GM12878 (cell line): ENCODE measurements at regions not wholly inside any gene's neighbourhood (a gene's known extent, or its start where the extent isn't known, plus 50 kb on each side); places are given as distances from the start of the nearest gene placed in this dataset.

Source experiments
- ATAC-seq: fragments of 200-7000 bp; cut with Tn5 transposase; 3 replicates; pipeline ENCODE4 v1.9.1; 2020; ENCODE audit warnings: mild to moderate bottlenecking, moderate library complexity
- BruUV-seq: library from RNA; stranded (reverse); fragments of 400-500 nt; replicated peaks from 2 replicates; lab custom pipeline; 2021; lab: Mats Ljungman, UMichigan
- CTCF ChIA-PET: fragments of 300-600 bp; sonication (Branson Sonifier 250); formaldehyde crosslinking; extraction: SDS; loops from one replicate; lab custom pipeline; 2021; ENCODE audit warnings: inconsistent platforms; lab: Yijun Ruan, JAX
- POLR2A ChIA-PET: fragments of 350-600 bp; formaldehyde crosslinking; extraction: SDS; loops from one replicate; lab custom pipeline; 2021; ENCODE audit warnings: inconsistent platforms; lab: Charles Lee
- RAD21 ChIA-PET: fragments of 300-600 bp; sonication (Branson Sonifier 250); formaldehyde crosslinking; loops from one replicate; lab custom pipeline; 2023; ENCODE audit warnings: antibody characterized with exemption; ENCODE audit not compliant: unreplicated experiment; lab: Charles Lee
- SMC1A ChIA-PET: fragments of 300-600 bp; sonication (Branson Sonifier 250); formaldehyde crosslinking; loops from one replicate; lab custom pipeline; 2023; ENCODE audit not compliant: unreplicated experiment, uncharacterized antibody; lab: Charles Lee
- DNase-seq: peaks from one replicate; pipeline ENCODE4 v3.0.0-alpha.2; 2011; ENCODE audit warnings: low read depth, low spot score
- FAIRE-seq: peaks from 3 replicates; lab custom pipeline; 2011; peaks lifted over from hg19 to GRCh38; lab: Jason Lieb, UNC
- H2AFZ ChIP-seq: 2 replicates; pipeline ENCODE4 v1.6.0; 2011; ENCODE audit warnings: low read depth, low read length, control low read depth; ENCODE audit not compliant: control insufficient read depth
- H3K27ac ChIP-seq: 2 replicates; pipeline ENCODE4 v1.5.1; 2011; ENCODE audit warnings: control low read depth; ENCODE audit not compliant: control insufficient read depth, insufficient read depth
- H3K27me3 ChIP-seq, 2 experiments: replicated peaks in 1 of 2; 2 replicates each; pipeline versions ENCODE4 v1.6.0 to v1.6.1; 2011; ENCODE audit warnings: low read length in 1 of 2; ENCODE audit not compliant: control insufficient read depth in 2 of 2, insufficient read depth in 2 of 2
- H3K36me3 ChIP-seq, 2 experiments: 2 replicates each; pipeline ENCODE4 v1.5.1; 2011; ENCODE audit warnings: low read length in 1 of 2; ENCODE audit not compliant: control insufficient read depth in 2 of 2, insufficient read depth in 2 of 2
- H3K4me1 ChIP-seq: 2 replicates; pipeline ENCODE4 v1.6.1; 2011; ENCODE audit warnings: mild to moderate bottlenecking, low read length, moderate library complexity, mixed read lengths; ENCODE audit not compliant: control insufficient read depth, insufficient read depth
- H3K4me2 ChIP-seq: 2 replicates; pipeline ENCODE4 v1.6.0; 2011; ENCODE audit warnings: control low read depth; ENCODE audit not compliant: control insufficient read depth, insufficient read depth
- H3K4me3 ChIP-seq: fragments of 200-600 bp; sonication (generic); 2 replicates; pipeline ENCODE4 v1.5.1; 2016
- H3K79me2 ChIP-seq: 2 replicates; pipeline ENCODE4 v1.6.0; 2011; ENCODE audit warnings: low read length; ENCODE audit not compliant: control insufficient read depth, insufficient read depth
- H3K9ac ChIP-seq: 2 replicates; pipeline ENCODE4 v1.8.0; 2011; ENCODE audit warnings: low read length, control low read depth, mixed read lengths; ENCODE audit not compliant: control insufficient read depth, insufficient read depth
- H3K9me3 ChIP-seq: replicated peaks from 3 replicates; pipeline ENCODE4 v1.5.1; 2011; ENCODE audit warnings: mild to moderate bottlenecking, low read length; ENCODE audit not compliant: control insufficient read depth, insufficient read depth
- H4K20me1 ChIP-seq: 2 replicates; pipeline ENCODE4 v1.6.0; 2011; ENCODE audit not compliant: control insufficient read depth, insufficient read depth
- CBFB ChIP-seq: IDR thresholded peaks from 2 replicates; pipeline ENCODE4 v1.6.1; 2016; ENCODE audit warnings: antibody characterized with exemption, low read depth
- POLR2AphosphoS5 ChIP-seq: IDR thresholded peaks from 2 replicates; pipeline ENCODE4 v1.6.1; 2011; ENCODE audit warnings: mild to moderate bottlenecking, low read length, inconsistent platforms
- ZNF592 ChIP-seq: fragments of 450-650 bp; IDR thresholded peaks from 2 replicates; pipeline ENCODE4 v1.6.1; 2017; ENCODE audit warnings: mild to moderate bottlenecking, moderate library complexity
- WGBS: methylation state at CpG from one replicate; pipeline ENCODE4 v1.1.6; 2016; ENCODE audit warnings: low lambda C conversion rate; ENCODE audit not compliant: insufficient replicate concordance, insufficient coverage; ENCODE audit errors: missing lambda C conversion rate; 5-methylcytosine and 5-hydroxymethylcytosine counted together
- in situ Hi-C: fragments of 300-500 bp; cut with MboI; formaldehyde crosslinking; loops from 9 replicates; pipeline ENCODE4 v1.14.3; 2018; ENCODE audit warnings: mixed read lengths
- intact Hi-C: fragments of 100-400 bp; cut with micrococcal nuclease; formaldehyde crosslinking; loops from one replicate; pipeline ENCODE4 v1.14.2; 2022; ENCODE audit not compliant: unreplicated experiment

DNA sequence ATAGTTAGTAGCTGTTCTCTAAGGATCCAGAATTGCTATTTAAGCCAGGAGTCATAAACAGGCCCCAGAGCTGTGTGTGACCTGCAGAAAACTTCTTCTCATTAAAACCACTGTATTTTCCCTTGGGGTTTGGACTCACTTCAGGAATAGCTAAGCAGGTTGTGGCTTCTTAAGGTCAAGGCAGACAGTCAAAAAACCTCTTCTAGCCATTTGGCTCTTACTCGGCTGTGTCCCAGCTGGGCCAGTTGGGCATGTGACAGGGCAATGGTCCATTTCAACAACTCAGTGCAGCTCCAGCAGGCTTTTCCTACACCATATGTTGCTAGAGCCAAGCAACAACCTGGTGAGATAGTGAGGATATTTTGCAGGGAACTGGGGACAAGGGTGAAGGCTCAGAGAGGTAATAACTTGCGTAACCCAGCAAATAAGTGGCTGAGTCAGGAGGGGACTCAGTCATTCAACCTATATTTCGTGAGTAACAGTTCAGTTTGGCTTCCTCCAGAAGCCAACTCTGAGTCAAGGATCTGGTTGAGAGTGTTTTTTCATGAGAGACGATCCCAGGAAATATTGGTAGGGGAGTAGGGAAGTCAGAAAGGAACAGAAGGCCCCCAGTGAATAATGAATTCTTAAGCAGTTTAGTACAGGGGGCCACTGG is 115.4 kb upstream of the PPP2R2B start:
- Histone ChIP-seq H3K9ac (no peak overlapping the region), H3K4me1 (no peaks in the 10 kb centered on the region), H3K79me2 (no peaks in the 10 kb centered on the region), H3K27ac (no peak overlapping the region), H4K20me1 (no peaks in the 10 kb centered on the region), H2AFZ (no peak overlapping the region), H3K9me3 (no peaks in the 10 kb centered on the region), H3K4me2 (no peak overlapping the region), H3K4me3 (no peak overlapping the region), H3K27me3 (no peaks in the 10 kb centered on the region), H3K36me3 (no peaks in the 10 kb centered on the region)
- intact Hi-C loops: no loop called here
- RAD21 ChIA-PET: no interaction called here
- ATAC-seq (no peak), DNase-seq (no peak), FAIRE-seq (no peak)
- no TSS peak for BruUV-seq
- SMC1A ChIA-PET: no interaction called here
- POLR2A ChIA-PET: no interaction called here
- in situ Hi-C loops: no loop called here
- WGBS: 10% methylated on average over 4 of the region's 4 CpGs
- no peak for TF ChIP-seq ZNF592
- no peak for TF ChIP-seq POLR2AphosphoS5
- TF ChIP-seq CBFB: no peak
- CTCF ChIA-PET: no interaction called here
